Embryonic facial prominence (tissue), 1 donor: ENCODE measurements at regions not wholly inside any gene's neighbourhood (a gene's known extent, or its start where the extent isn't known, plus 50 kb on each side); places are given as distances from the start of the nearest gene placed in this dataset.
"Not testable (repeated sequence)": the region's sequence is repeated elsewhere in the genome, so short reads cannot be mapped to it uniquely, and the experiment has no call there.

Experiments used
- DNase-seq: peaks from one replicate; pipeline ENCODE4 v3.0.0-alpha.2; 2016; ENCODE audit errors: extremely low spot score

- DNase-seq = no peak
Measured at GRCh38 chr2:21331625-21332370, 208.0 kb downstream of the TDRD15 start.

GRCh38 chr2:21332993-21333625 lies 209.3 kb downstream of the TDRD15 start:
- DNase-seq = no peak

GRCh38 chr2:21333684-21334083 lies 209.9 kb downstream of the TDRD15 start:
- DNase-seq = no peak

DNA sequence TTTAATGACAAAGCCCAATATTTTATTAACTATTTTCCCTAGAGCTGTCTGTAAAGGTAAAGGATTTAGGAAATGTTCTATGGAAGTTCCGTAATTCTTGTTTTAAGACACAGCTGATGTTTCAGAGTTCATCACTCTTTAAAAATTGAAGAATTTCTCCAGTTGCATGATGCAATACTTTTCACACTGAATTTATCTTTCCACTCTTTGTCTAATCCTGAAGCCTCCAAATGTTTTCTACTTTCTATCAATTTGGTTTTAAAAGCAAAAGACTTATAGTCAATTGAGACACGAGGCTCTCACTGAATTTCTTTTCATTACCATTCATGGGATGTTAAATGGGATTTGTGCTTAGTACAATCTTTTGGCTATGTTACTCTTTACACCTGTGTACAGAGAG lies 223.2 kb downstream of the TDRD15 start:
- DNase-seq = no peak

DNA sequence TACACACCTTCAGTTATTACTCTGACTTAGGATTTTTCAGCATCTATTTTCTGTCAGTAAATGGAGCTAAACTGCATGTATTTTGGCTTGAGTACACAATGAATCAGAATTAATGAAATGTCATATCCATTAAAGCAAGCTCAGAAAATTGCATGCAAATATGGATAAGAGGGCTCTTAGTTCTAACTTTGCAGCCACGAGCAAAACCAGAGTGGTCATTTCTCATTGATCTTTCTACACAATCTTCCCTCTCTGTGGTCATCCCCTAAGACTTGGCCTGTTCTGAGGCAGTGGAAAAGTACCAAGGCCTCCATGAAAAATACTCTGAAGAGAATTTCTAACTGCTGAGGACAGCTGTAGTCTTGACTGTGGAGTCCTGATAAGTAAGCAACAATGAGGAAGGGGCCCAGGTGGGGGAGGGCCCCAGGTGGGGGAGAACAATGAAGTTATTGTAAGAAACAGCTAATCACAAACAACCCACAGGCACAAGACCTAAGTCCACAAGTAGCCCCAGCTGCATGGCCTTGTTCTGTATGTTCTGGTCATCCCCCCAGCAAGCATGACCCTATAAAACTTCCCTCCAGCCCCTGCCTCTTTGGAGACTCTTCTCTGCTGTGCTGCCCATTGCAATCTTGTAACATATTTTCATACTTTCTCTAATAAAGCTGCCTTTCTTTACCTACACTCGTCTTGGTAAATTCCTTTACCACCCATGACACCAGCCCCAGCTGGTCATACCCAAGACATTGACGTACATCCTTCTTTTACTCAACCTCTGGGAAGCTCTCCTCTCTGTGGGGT lies 230.3 kb downstream of the TDRD15 start:
- no peak for DNase-seq

- no peak for DNase-seq
Measured at GRCh38 chr2:21356086-21356856, 232.5 kb downstream of the TDRD15 start.

DNA sequence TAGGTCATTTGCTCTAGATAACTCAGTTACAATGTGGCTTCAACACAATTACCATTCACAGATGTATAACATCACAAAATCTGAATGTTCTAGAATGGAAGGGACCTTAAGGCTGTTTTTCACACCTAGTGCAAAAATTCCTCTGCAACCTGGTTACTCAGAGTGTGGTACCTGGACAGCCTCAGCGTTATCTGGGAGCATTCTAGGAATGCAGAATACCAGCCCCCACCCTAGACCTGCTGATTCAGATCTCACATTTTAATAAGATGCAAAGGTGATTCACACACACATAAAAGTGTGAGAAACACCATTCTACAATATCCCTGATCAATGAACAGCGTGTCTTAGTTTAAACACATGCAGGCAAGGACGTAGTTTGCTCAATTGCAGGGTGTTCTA lies 233.1 kb downstream of the TDRD15 start:
- DNase-seq = no peak

GRCh38 chr2:21358976-21359375 lies 235.2 kb downstream of the TDRD15 start:
- no peak for DNase-seq

DNA sequence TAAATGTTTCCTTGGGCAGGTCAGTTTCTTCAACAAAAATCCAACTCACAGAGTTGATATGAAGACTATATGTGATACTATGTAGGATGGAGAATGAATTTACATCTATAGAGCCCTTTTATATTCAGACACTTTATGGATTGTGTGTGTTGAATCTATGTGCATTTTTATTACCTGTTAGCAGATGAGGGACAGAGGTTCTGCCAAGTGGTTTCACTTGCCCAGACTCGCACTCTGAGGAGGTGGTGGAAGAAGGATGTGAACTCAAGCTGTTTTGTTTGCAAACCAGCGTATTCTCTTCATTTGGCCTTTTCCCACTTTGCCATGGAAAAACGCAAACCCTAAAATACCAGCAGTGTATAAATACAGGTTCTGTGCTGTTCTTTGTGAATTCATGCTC lies 237.6 kb downstream of the TDRD15 start:
- DNase-seq = no peak

DNA sequence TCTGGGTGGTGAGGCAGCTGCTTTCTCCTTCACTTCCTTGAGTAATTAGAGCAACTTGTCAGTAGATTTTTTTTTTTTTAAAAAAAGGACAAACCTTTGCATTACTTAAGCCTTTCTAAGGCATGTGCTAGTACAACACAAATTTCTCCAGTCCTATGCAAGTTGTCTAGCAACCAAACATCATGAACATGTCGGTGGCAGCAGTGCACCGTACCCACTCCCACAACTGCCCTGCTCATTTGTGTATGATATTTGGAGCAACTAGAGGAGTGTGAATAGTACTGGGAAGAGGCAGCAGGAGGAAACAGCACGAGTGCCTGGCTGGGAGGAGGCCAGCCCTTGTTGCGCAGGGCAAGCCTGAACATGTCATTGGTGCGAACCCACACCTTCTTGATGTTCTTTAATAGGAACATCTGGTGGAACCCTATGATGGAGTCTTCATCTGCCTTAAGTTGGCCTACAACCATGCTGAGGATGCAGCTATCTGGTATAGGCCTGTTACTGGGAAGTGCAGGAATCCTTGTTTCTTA lies 238.3 kb downstream of the TDRD15 start:
- no peak for DNase-seq

DNA sequence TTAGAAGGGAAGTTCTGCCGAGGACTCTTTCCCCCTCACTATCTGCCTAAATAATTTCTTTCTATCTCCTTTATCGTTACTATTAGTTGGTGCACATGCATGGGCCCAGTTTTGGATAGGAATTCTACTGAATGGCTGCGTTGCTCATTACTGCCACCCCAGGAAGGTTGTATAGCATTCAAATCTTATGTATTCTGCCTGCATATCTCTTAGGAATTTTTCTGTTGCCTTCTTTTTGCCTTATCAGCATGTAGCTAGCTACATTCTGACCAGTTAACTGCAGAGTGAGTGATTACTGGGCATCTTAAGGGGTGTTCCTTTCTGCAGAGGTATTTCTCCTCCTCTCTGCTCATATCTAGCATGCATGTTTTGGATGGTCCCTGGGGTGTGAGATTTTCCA lies 239.6 kb downstream of the TDRD15 start:
- no peak for DNase-seq

DNA sequence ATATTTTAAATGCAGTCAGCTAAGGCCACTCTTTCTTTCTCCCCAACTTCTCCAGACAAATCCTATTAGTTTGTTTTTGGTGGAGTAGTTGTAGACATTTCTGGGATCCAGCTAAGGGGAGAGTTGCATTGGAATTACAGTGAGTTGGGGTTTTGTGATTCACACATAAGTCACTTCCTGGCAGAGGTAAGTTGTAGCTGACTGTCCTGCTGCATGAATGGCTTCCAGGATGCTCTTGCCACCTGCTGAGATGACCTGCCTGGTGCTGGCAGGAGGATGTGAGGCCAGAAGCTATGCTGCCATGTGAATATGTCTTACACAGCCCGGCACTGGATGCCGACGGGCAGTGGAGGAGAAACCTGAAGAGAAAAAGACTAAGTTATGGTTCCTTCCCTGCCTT lies 243.7 kb downstream of the TDRD15 start:
- no peak for DNase-seq

DNA sequence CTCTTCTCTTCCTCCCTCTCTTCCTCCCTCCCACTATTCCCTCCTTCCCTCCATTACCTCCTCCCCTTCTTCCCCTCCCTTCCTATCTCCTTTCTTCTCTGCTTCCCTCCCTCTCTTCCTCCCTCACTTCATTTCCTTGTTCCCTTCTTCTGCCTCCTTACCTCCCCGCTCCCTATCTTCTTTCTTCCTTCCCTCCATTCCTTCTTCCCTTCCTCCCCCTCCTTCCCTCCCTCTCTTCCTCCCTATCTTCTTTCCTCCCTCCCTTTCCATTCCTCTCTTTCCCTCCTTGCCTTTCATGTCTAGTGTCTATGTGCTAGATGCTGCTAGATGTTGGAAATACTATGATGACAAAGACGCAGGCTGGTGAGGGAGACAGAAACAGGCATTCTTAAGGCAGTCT lies 246.0 kb downstream of the TDRD15 start:
- DNase-seq = no peak

GRCh38 chr2:21371499-21372003 lies 247.8 kb downstream of the TDRD15 start:
- DNase-seq = no peak

- DNase-seq = no peak
Measured at GRCh38 chr2:21372654-21373053, 248.9 kb downstream of the TDRD15 start.

DNA sequence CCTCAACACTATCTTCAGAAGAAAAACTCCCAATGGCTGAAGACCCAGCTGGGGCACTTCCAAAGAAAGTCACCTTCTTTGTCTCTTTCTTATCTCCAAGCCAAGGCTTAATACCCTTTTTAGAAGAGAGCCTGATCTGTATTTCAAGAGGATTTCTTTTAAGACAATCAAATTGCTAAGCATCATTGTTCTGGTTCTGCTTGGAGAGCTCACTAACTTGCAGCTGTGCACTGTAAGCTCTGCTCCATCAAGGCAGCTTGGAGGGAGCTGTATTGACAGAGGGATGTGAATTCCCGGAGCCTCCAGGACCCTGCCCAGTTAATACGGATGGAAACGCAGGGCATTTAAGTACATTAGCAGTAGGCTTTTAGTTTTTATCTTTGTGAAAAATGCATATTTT lies 253.1 kb downstream of the TDRD15 start:
- no peak for DNase-seq

DNA sequence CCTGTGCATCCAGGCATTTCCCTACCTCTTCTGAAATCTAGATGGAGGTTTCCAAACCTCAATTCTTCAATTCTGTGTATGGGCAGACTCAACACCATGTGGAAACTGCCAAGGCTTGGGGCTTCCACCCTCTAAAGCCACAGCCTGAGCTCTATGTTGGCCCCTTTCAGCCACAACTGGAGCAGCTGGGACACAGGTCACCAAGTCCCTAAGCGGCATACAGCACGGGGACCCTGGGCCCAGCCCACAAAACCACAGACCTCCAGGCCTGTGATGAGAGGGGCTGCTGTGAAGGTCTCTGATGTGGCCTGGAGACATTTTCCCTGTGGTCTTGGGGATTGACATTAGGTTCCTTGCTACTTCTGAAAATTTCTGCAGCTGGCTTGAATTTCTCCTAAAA lies 255.4 kb downstream of the TDRD15 start:
- DNase-seq = no peak

- not testable (repeated sequence) for DNase-seq
Measured at GRCh38 chr2:21379668-21380067, 255.9 kb downstream of the TDRD15 start.

GRCh38 chr2:21381421-21381820 lies 257.7 kb downstream of the TDRD15 start:
- no peak for DNase-seq

DNA sequence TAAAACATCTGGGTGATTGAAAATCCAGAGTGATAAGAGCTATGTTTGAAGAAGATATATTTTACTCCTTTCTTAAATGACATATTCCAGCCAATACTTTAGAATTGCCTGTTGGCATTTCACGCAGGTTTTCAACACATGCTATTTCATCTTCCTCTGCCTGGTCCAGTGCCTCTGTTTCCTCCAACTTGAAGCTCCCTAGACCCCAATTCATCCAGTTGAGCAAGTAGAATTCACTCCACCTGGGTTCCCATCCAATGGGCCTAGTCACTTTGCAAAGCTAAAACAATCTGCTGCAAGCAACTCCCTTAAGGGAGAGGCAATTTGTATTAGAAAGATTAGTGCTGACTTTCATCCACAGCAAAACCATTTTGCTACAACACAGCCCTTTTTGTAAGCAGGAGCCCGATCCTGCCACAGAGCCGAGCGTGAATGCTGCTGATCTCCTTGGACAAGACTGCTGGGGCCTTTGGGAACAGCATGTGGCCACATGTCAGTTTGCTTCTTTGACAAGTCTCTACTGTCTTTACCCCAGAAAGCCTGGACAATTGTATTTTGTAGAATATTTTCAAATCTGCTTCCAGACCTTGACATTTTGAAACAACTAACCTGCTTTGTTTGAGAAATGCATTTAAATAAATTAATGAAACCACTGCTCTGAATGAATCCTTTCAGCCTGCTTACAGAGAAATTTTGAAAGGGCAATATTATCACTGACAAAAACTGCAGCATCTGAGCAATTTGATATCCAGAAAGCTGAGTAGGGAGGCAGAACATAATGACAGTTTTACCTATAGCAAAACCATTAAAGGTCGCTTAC lies 259.1 kb downstream of the TDRD15 start:
- DNase-seq = no peak

DNA sequence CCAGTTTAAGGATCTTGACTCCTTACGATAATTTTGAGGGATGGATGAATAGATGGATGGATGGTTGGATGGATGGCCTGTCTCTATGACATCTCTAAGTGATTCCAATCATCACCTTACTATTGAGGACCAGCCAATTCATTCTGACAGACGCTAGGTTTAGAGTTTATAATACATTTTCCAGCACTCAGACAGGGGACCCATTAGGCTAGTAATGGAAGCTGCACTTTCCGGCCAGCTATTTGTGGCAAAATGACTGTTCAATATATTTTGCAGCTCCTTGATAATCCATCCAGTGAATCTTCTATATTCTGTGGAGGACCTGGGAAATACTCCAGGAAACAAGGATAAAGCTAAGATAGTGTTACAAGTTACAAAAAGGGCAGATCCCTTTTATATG lies 262.9 kb downstream of the TDRD15 start:
- no peak for DNase-seq
